Inferior parietal cortex (tissue), 1 donor: ENCODE measurements at regions not wholly inside any gene's neighbourhood (a gene's known extent, or its start where the extent isn't known, plus 50 kb on each side); places are given as distances from the start of the nearest gene placed in this dataset.
A peak's percentile ranks its signal among the peaks of the same experiment; 100 is the strongest.

ENCODE experiments used
- DNase-seq: peaks from one replicate; pipeline ENCODE4 v3.0.0-alpha.2; 2016; ENCODE audit errors: extremely low spot score

- no peak for DNase-seq
Observed at GRCh38 chr19:23855676-23856075, 59.0 kb upstream of the ZNF726 start.

DNA sequence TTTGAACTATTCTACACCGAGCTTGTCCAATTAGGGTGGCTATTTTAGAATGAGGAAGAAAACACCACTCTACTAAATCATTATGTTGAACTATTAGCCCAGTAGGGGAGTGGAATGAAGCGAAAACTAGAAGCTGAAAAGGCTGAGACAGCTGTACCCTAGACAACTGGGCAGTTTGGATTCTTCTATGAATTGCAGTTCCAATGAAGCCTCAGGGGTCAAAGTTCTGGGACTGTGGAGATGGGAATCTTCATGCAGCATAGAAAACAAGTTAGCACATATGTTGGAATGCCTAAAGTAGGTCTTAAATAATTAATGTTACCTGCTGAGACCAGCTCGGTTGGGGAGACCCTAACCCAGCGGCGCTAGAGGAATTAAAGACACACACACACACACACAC is 62.7 kb upstream of the ZNF726 start:
- DNase-seq = no peak

DNA sequence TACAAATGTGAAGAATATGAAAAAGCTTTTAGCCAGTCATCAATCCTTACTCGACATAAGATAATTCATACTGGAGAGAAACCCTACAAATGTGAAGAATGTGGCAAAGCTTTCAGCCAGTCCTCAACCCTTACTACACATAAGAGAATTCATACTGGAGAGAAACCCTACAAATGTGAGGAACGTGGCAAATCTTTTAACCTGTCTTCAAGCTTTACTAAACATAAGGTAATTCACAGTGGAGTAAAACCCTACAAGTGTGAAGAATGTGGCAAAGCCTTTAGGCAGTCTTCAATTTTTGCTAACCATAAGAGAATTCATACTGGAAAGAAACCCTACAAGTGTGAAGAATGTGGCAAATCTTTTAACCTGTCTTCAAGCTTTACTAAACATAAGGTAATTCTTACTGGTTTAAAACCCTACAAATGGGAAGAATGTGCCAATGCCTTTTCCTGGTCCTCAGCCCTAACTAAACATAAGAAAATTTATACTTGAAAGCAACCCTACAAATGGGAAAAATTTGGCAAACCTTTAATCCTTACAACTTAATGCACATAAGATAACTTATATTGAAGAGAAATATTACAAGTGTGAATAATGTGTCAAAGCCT is 74.1 kb upstream of the ZNF681 start:
- DNase-seq = no peak

DNA sequence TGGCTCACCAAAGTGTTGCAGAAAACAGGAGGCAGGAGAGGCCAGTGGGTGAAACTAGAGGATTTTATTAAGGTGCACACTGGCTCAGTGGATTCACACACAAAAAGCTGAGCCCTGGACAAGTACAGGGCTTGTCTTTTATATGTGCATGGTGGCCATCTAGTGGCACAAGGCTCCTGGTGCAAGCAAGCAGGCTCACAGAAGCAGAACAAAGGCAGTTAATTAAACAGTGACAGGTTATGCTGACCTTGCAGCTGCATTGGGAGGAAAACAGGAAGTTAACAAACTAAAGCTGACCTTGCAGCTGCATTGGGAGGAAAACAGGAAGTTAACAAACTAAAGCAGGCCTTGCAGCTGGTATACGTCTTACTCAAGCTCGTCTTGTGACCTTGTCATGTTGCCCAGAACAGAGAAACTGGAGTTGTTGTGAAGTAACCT is 65.3 kb upstream of the ZNF681 start:
- DNase-seq = no peak

DNA sequence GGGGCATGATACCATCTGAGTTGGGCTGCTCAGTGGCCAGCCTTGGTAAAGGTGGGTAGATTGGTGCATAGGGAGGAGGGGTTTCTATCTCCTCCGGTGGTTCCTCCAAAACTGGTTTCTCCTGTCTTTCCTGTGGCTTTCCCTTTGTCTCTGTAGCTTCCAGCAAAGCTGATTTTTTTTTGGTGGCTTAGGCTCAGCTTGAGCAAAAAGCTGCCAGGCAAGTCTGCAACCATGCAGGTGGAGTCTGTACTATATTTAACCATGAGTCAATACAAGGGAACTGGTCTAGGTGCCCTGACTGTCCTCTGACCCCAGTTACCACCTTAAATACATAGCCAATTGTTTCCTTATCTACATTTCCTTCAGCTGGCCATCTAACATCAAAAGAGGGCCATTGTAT is 64.0 kb upstream of the ZNF681 start:
- no peak for DNase-seq

DNA sequence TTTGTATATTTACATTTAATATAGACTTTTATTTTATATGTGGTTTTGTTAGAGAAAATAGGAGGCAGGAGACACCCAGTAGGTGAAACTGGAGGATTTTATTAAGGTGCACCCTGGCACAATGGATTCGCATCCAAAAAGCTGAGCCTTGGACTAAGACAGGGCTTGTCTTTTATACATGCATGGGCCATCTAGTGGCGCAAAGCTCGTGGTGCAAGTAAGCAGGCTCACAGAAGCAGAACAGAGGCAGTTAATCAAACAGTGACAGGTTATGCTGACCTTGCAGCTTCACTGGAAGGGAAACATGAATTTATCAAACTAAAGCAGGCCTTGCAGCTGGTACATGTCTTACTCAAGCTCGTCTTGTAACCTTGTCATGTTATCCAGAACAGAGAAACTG is 58.8 kb upstream of the ZNF681 start:
- peak; percentile 3 for DNase-seq

GRCh38 chr19:23810496-23810895 is 51.8 kb upstream of the ZNF681 start:
- no peak for DNase-seq
